ENCODE measurements at regions not wholly inside any gene's neighbourhood (a gene's known extent, or its start where the extent isn't known, plus 50 kb on each side); places are given as distances from the start of the nearest gene placed in this dataset.

- no peak for TF ChIP-seq CTCF (IDR thresholded peaks at IDR 0.05)
- Histone ChIP-seq H3K9me3 (no peaks in the 10 kb centered on the region), H3K36me3 (ENCODE audit: low read depth) (no peaks in the 10 kb centered on the region), H3K4me3 (no peak overlapping the region), H3K4me1 (ENCODE audit: low read depth) (no peaks in the 10 kb centered on the region)
- ATAC-seq (no peak), DNase-seq (no peak)
- intact Hi-C loops (cut with DNase I, micrococcal nuclease), result loop anchor here in 1 of 2 donors (10.0 kb wide), 1 partner anchor 374 kb away; the partner anchor contains the start of gene OSR1
These were observed 377.5 kb downstream of the OSR1 start for GRCh38 chr2:18980786-18981430.

GRCh38 chr2:18980104-18980785, 378.2 kb downstream of the OSR1 start:
- ATAC-seq, result no peak
- Histone ChIP-seq H3K4me1 (ENCODE audit: low read depth) (no peaks in the 10 kb centered on the region), H3K4me3 (no peak overlapping the region), H3K36me3 (ENCODE audit: low read depth) (no peaks in the 10 kb centered on the region), H3K9me3 (no peaks in the 10 kb centered on the region)
- TF ChIP-seq CTCF (IDR thresholded peaks at IDR 0.05), result no peak
- intact Hi-C loops (cut with DNase I, micrococcal nuclease), result loop anchor here in 1 of 2 donors (10.0 kb wide), 1 partner anchor 375 kb away; the partner anchor contains the start of gene OSR1
- no peak for DNase-seq

- Histone ChIP-seq H3K4me3 (no peak overlapping the region), H3K9me3 (no peaks in the 10 kb centered on the region), H3K36me3 (ENCODE audit: low read depth) (no peaks in the 10 kb centered on the region), H3K4me1 (ENCODE audit: low read depth) (no peaks in the 10 kb centered on the region)
- intact Hi-C loops (cut with DNase I, micrococcal nuclease), result no loop called here
- TF ChIP-seq CTCF (IDR thresholded peaks at IDR 0.05), result no peak
- ATAC-seq (no peak), DNase-seq (no peak)
These were observed 381.0 kb downstream of the OSR1 start for GRCh38 chr2:18977409-18977808.

GRCh38 chr2:18976168-18976961, 382.1 kb downstream of the OSR1 start:
- intact Hi-C loops (cut with DNase I, micrococcal nuclease), result no loop called here

More at GRCh38 chr2:18976168-18976961, 382.1 kb downstream of the OSR1 start:
- no peaks in the 10 kb centered on the region for H3K9me3 ChIP-seq
- TF ChIP-seq CTCF (IDR thresholded peaks at IDR 0.05), result no peak
- H3K4me3 ChIP-seq, result no peak overlapping the region
- no peaks in the 10 kb centered on the region for H3K4me1 ChIP-seq (ENCODE audit: low read depth)
- H3K36me3 ChIP-seq (ENCODE audit: low read depth), result no peaks in the 10 kb centered on the region
- DNase-seq (peak in 1 of 3 donors; percentile 23), ATAC-seq (peak; percentile 36)
